ENCODE measurements at regions not wholly inside any gene's neighbourhood (a gene's known extent, or its start where the extent isn't known, plus 50 kb on each side); places are given as distances from the start of the nearest gene placed in this dataset.

- TF ChIP-seq ZNF391 (tag by site-specific recombination; IDR thresholded peaks at IDR 0.05; ENCODE audit: borderline replicate concordance, low read depth) (no peak), ZBTB10 (tag by site-specific recombination; IDR thresholded peaks at IDR 0.05) (no peak), YY1 (tag by site-specific recombination; IDR thresholded peaks at IDR 0.05) (no peak), ZNF169 (tag by site-specific recombination; IDR thresholded peaks at IDR 0.05) (no peak), ZNF350 (tag by site-specific recombination; IDR thresholded peaks at IDR 0.05) (no peak)
Observed at GRCh38 chr5:105836268-105836667, 1834.5 kb downstream of the EFNA5 start.

Data from HEK293 (cell line).